MM.1S (cell line): ENCODE measurements at regions not wholly inside any gene's neighbourhood (a gene's known extent, or its start where the extent isn't known, plus 50 kb on each side); places are given as distances from the start of the nearest gene placed in this dataset.

ENCODE experiments used
- DNase-seq: peaks from one replicate; pipeline ENCODE4 v3.0.0-alpha.2; 2015
- H2AFZ ChIP-seq: fragments of 300-600 bp; sonication (generic); 2 replicates; pipeline ENCODE4 v1.6.0; 2016; ENCODE audit warnings: antibody characterized with exemption, low read length
- H3F3A ChIP-seq: fragments of 300-600 bp; sonication (generic); 2 replicates; pipeline ENCODE4 v1.6.1; 2016; ENCODE audit warnings: mild to moderate bottlenecking, antibody characterized with exemption, low read length, moderate library complexity, mixed read lengths; ENCODE audit not compliant: insufficient read depth
- H3K27ac ChIP-seq: fragments of 300-600 bp; sonication (generic); 2 replicates; pipeline ENCODE4 v1.5.1; 2016; ENCODE audit warnings: mild to moderate bottlenecking, low read length
- H3K27me3 ChIP-seq: fragments of 300-600 bp; sonication (generic); replicated peaks from 2 replicates; pipeline ENCODE4 v1.6.0; 2016; ENCODE audit warnings: low read length; ENCODE audit not compliant: insufficient read depth
- H3K36me3 ChIP-seq: fragments of 300-600 bp; sonication (generic); replicated peaks from 2 replicates; pipeline ENCODE4 v1.6.1; 2016; ENCODE audit warnings: mild to moderate bottlenecking, low read length, mixed read lengths; ENCODE audit not compliant: insufficient read depth
- H3K4me1 ChIP-seq: fragments of 300-600 bp; sonication (generic); 2 replicates; pipeline ENCODE4 v1.6.1; 2016; ENCODE audit warnings: low read length, mixed read lengths
- H3K4me2 ChIP-seq: fragments of 300-600 bp; sonication (generic); 2 replicates; pipeline ENCODE4 v1.6.0; 2016; ENCODE audit warnings: low read depth, low read length
- H3K4me3 ChIP-seq: fragments of 300-600 bp; sonication (generic); 2 replicates; pipeline ENCODE4 v1.5.1; 2016; ENCODE audit warnings: low read length, mixed read lengths
- H3K79me2 ChIP-seq: fragments of 300-600 bp; sonication (generic); 2 replicates; pipeline ENCODE4 v1.6.1; 2016; ENCODE audit warnings: mixed run types, low read length, mixed read lengths
- H3K9ac ChIP-seq: fragments of 300-600 bp; sonication (generic); 2 replicates; pipeline ENCODE4 v1.6.1; 2016; ENCODE audit warnings: low read length, mixed read lengths
- H3K9me2 ChIP-seq: fragments of 300-600 bp; sonication (generic); replicated peaks from 2 replicates; pipeline ENCODE4 v1.6.1; 2016; ENCODE audit warnings: mild to moderate bottlenecking, low read length, mixed read lengths; ENCODE audit not compliant: insufficient read depth
- H3K9me3 ChIP-seq: fragments of 300-600 bp; sonication (generic); replicated peaks from 2 replicates; pipeline ENCODE4 v1.6.1; 2016; ENCODE audit warnings: mild to moderate bottlenecking, low read length, mixed read lengths; ENCODE audit not compliant: insufficient read depth
- H4K20me1 ChIP-seq: fragments of 300-600 bp; sonication (generic); 2 replicates; pipeline ENCODE4 v1.6.1; 2016; ENCODE audit warnings: mild to moderate bottlenecking, low read length, moderate library complexity, mixed read lengths; ENCODE audit not compliant: insufficient read depth
- CTCF ChIP-seq: fragments of 300-600 bp; sonication (generic); IDR thresholded peaks from 2 replicates; pipeline ENCODE4 v1.5.1; 2016; ENCODE audit warnings: antibody characterized with exemption, low read length, mixed read lengths
- EZH2 ChIP-seq: fragments of 300-600 bp; sonication (generic); optimal IDR thresholded peaks from 2 replicates; pipeline ENCODE3; 2017; ENCODE audit warnings: low read depth, mild to moderate bottlenecking, antibody characterized with exemption, low read length, mixed read lengths
- EZH2phosphoT487 ChIP-seq: fragments of 300-600 bp; sonication (generic); IDR thresholded peaks from 2 replicates; pipeline ENCODE4 v1.6.1; 2018; ENCODE audit warnings: antibody characterized with exemption, low read length

- no peaks in the 10 kb centered on the region for H3F3A ChIP-seq
- H3K36me3 ChIP-seq = no peaks in the 10 kb centered on the region
- no peaks in the 10 kb centered on the region for H3K9me2 ChIP-seq
- no peak for TF ChIP-seq EZH2
- H3K27me3 ChIP-seq = no peaks in the 10 kb centered on the region
- no peak overlapping the region for H3K9ac ChIP-seq
- H3K4me3 ChIP-seq = no peak overlapping the region
- H3K27ac ChIP-seq = no peak overlapping the region
- no peaks in the 10 kb centered on the region for H3K4me1 ChIP-seq
- no peak overlapping the region for H2AFZ ChIP-seq
- no peaks in the 10 kb centered on the region for H3K9me3 ChIP-seq
- H3K4me2 ChIP-seq = no peak overlapping the region
- no peaks in the 10 kb centered on the region for H4K20me1 ChIP-seq
- no peaks in the 10 kb centered on the region for H3K79me2 ChIP-seq
- DNase-seq = no peak
These were observed 301.5 kb downstream of the RRAGC start for GRCh38 chr1:38558055-38558454.

- no peak overlapping the region for H3K4me3 ChIP-seq
- peak; percentile 21 for DNase-seq
- H3F3A ChIP-seq = no peaks in the 10 kb centered on the region
- no peak for TF ChIP-seq CTCF
- no peak for TF ChIP-seq EZH2phosphoT487
- TF ChIP-seq EZH2 = no peak
- no peak overlapping the region for H3K9ac ChIP-seq
- H3K27me3 ChIP-seq = no peaks in the 10 kb centered on the region
- no peaks in the 10 kb centered on the region for H4K20me1 ChIP-seq
- no peaks in the 10 kb centered on the region for H3K4me1 ChIP-seq
- H2AFZ ChIP-seq = no peak overlapping the region
- no peaks in the 10 kb centered on the region for H3K79me2 ChIP-seq
- no peaks in the 10 kb centered on the region for H3K9me3 ChIP-seq
- no peak overlapping the region for H3K4me2 ChIP-seq
- H3K9me2 ChIP-seq = no peaks in the 10 kb centered on the region
- H3K27ac ChIP-seq = no peak overlapping the region
- no peaks in the 10 kb centered on the region for H3K36me3 ChIP-seq
These were observed 304.0 kb downstream of the RRAGC start for GRCh38 chr1:38555594-38555993.

- no peak overlapping the region for H3K4me2 ChIP-seq
- H3K9me2 ChIP-seq = no peaks in the 10 kb centered on the region
- DNase-seq = no peak
- no peak overlapping the region for H3K27ac ChIP-seq
- H3K4me3 ChIP-seq = no peak overlapping the region
- H4K20me1 ChIP-seq = no peaks in the 10 kb centered on the region
- no peaks in the 10 kb centered on the region for H3K4me1 ChIP-seq
- no peaks in the 10 kb centered on the region for H3F3A ChIP-seq
- no peak for TF ChIP-seq EZH2phosphoT487
- TF ChIP-seq CTCF = no peak
- TF ChIP-seq EZH2 = no peak
- no peaks in the 10 kb centered on the region for H3K9me3 ChIP-seq
- no peak overlapping the region for H3K9ac ChIP-seq
- no peaks in the 10 kb centered on the region for H3K27me3 ChIP-seq
- H2AFZ ChIP-seq = no peak overlapping the region
- no peaks in the 10 kb centered on the region for H3K79me2 ChIP-seq
- no peaks in the 10 kb centered on the region for H3K36me3 ChIP-seq
These were observed 304.4 kb downstream of the RRAGC start for GRCh38 chr1:38555130-38555529.

GRCh38 chr1:38551318-38552307 lies 308.0 kb downstream of the RRAGC start:
- no peak for DNase-seq
- Histone ChIP-seq H3K9ac (no peak overlapping the region), H4K20me1 (no peaks in the 10 kb centered on the region), H3K4me2 (no peak overlapping the region), H3K36me3 (no peaks in the 10 kb centered on the region), H3K9me3 (no peaks in the 10 kb centered on the region), H3K4me3 (no peak overlapping the region), H3K27ac (no peak overlapping the region), H3K79me2 (no peaks in the 10 kb centered on the region), H3K27me3 (no peaks in the 10 kb centered on the region), H3K9me2 (no peaks in the 10 kb centered on the region), H2AFZ (no peak overlapping the region), H3K4me1 (no peaks in the 10 kb centered on the region), H3F3A (no peaks in the 10 kb centered on the region)
- TF ChIP-seq EZH2 (no peak), CTCF (no peak), EZH2phosphoT487 (no peak)
